HG02938 (cell line): ENCODE measurements at regions not wholly inside any gene's neighbourhood (a gene's known extent, or its start where the extent isn't known, plus 50 kb on each side); places are given as distances from the start of the nearest gene placed in this dataset.

Experiments used
- ATAC-seq: cut with Tn5 transposase; IDR thresholded peaks from one replicate; pipeline ENCODE4 v1.9.1; 2021; ENCODE audit warnings: mild to moderate bottlenecking, moderate library complexity; ENCODE audit not compliant: unreplicated experiment

DNA sequence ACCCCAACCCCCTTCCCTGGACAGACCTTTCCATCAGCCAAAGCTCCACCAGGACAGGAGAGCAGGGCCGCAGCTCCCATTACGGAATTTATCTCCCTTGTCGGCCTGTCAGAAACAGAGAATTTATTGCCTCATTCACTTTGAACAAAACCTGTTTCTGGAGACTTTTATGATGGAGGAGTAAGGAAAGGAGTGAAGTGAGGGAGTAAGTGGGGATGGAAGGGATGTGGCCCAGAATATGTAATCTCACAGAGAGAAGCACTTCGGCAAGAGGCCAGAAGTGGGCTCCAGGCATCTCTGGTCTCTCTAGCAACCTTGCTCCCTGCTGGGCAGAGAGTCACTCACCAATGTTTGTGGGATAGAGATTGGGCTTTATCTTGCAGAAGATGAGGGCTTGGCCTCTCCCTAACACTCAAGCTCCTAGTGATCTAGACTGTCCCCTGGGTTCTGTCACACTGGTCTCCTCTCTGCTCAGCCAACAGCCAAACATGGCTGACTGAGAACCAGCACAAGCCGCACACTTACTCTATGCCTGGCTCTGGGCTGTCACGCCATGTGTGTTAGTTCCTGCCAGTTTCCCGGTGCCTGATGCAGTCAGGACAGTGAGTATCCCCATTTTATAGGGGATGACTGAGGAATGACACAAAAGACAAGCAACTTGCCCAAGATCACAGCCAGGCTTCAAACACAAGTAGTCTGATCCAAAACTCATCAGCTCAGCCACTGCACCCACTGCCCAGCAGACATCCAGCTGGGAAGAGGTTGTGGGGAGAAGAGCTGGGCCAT lies 149.4 kb upstream of the ZMIZ1 start:
- ATAC-seq = no peak

DNA sequence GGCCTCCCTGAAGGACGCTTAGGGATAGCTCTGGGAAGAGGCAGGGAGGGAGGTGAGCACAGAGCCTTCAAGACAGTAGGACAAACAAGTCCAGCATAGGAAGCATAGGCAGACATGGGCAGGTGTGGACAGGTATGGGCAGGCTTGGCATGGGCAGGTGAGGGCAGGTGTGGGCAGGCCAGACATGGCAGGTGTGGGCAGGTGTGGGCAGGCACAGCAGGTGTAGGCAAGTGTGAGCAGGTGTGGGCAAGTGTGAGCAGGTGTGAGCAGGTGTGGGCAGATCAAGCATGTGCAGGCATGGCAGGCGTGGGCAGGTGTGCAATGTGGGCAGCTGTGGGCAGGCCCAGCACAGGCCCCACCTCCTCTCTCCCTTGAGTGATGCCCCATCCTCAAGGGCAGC lies 148.8 kb upstream of the ZMIZ1 start:
- ATAC-seq = no peak

DNA sequence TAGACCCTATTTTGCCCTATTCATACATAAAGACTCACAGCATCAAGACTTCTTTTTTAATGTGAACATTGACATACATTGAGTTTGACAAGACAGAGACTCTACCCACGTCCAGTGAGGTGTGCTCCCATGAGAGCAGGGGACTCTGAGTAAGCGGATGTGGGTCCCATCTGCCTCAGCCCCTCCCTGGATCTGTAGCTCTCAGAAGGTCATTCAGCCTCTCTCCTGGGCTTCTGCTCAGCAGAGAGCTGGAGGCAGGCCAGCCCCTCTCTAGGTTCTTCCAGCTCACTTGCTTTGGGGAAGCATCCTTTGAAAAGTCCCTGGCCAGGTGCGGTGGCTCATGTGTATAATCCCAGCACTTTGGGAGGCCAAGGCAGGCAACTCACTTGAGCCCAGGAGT lies 146.9 kb upstream of the ZMIZ1 start:
- ATAC-seq = no peak

DNA sequence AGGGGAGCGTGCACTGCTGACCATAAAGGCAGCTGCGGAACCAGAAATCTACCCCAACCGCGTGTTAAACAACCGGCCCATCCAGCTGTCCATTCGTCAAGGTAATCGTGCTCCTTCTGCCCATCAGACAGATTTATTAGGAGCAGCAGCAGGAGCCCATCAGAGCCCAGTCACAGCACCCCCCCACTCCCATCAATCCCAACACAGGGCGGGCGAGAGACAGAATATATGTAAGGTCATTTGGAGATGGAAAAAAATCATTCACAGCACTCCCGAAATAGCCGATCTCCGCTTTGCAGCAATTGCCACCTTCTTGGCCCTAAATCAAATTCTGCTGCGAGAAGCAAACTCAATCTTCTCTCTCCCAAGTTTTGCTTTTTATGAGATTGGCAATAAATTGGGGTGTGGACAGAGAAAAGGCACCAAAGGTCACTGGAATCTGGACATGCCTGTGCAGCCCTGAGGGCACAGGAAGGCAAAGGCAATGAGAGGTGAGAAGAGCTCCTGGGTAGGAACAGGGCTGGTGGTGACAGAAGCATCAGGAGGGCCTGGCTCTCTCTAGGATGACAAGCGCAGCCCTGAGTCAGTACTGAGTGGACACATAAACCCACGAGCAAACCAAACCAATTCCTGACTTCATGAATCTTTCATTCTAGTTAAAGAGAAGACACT lies 145.0 kb upstream of the ZMIZ1 start:
- no peak for ATAC-seq

DNA sequence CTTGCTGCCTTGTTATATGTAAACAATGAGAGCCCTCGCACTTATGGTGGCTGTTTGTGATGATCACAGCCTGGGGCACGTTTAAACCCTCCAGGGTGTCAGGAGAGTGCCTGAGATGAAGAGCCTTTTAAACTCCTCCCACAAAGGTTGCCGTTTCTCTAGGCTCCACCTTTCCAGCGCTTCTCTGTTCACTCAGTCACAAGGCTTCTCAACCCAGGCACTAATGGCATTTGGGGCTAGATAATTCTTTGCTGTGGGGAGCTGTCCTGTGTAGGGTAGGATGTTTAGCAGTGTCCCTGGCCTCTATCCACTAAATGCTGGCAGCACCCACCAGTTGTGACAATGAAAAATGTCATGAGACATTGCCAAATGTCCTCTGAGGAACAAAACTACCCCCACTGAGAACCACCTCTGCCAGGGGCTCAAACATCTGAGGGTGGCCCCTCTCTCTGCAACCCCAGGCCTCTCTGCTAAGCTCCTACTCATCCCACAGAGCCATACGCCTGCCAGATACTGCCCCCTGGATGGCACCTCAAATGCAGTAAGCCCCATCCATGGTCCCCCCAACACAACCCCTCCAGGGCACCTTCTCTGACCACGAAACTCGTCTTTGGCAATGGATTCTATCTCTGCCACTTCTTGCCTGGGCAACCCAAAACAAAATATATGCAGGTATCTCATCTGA lies 144.3 kb upstream of the ZMIZ1 start:
- ATAC-seq = no peak

DNA sequence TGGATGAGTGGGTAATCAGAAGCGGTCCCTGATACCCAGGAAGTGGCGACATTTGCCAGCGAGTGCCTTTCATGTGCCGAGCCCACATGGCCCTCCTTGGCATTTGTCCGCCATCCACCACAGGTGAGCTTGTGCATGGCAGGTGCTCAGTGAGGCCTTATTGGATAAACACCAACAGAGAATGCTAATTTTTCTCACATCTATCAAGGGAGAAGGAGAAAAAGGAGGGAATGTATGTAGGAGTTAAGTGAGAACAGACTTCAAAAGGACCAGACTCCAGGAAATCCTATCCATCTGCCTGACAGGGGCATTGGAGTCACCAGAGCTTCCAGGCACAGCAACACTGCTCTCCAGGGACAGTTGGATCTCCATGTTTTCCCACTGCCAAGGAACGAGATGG lies 143.5 kb upstream of the ZMIZ1 start:
- no peak for ATAC-seq

DNA sequence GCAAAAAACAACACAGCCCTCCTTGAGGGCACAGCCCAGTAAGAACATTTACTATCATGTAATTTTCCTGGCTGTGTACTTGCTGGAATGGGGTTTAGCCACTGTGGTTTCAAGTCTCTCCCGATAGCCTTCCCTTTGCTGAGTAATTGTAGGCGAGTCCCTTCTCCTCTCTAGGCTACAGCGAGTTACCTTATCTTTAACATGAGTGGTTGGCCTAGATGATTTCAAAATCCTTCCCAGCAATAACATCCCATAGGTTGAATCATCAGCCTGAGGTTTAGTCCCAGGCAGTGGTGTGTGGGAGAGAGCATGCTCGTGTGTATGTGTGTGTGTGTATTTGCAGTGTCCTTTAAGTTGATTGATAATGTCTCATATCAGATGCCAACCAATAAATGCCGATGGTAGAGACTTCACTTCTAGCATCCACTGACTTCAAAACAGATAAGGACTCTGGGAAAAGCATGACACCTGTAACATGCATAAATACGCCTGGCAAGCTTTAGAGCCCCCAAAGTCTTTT lies 142.9 kb upstream of the ZMIZ1 start:
- ATAC-seq = no peak

DNA sequence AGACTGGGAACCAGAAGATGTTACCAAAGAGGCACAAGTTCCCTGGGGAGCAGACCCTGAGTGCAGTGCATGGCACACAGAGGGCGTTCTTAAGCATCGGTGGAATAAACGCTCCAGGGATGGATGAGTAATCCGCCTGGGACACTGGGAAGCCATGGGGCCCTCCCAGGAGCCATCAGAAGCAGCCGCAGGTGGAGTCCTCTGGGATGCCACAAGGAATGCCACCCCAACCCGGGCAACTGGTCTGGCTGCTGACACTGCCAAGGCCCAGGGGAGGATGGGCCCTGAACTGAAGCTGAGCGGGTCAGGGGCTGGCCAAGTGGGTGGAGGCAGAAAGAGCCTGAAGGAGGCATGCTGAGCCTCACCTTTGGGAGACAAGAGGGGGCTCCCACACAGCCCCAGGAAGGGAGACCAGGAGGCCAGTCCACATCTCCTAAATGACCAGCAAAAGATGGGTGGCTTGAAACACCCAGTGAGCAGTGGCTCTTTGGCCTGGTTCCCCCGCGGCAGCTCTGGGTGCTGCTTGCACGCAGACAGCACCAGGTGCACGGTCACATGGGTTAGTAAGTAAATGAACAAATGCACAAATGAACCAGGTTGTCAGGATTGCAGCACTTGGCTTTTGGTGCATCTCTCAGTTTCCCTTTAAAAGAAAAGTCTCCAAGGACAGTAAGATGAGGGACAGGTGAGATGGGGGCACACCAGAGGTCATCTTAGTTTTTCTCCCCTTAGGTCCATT lies 141.3 kb upstream of the ZMIZ1 start:
- no peak for ATAC-seq

DNA sequence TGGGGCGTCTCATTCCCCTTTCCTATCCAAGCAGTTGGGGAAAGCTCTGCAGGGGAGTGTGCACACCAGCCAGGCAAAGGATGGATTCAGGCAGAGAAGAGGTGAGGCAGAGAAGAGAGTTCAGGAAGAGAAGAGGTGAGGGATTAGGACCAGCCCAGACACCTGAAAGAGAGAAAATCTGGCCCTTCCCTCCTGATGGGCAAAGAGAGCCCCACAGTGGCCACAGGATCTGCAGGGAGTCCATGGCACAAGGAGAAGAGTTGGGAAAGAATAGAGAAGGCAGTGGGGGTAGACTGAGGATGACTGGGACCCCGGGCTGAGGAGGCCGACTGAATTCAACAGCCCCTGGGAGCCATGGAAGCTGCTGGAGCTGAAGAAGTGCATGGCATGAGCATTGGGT lies 140.4 kb upstream of the ZMIZ1 start:
- no peak for ATAC-seq

DNA sequence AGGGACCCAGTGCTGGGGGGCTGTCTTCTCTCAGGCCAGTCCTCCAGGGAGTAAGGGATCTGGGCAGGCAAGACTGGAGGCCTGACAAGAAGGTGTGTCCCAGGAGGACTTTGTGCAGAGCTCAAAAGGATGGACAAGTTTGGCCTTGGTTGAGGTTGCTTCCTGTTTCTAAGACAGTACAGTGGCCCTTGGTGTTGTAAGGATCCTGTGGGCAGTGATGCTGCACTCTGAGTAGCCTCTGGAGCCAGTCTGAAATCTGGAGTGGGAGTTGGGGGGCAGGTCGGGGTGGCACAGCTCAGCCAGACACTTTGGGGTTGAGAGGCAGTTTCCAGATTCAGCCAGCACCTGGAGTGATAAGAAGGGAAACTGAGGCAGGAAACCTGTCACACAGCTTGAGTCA lies 139.2 kb upstream of the ZMIZ1 start:
- ATAC-seq = no peak

DNA sequence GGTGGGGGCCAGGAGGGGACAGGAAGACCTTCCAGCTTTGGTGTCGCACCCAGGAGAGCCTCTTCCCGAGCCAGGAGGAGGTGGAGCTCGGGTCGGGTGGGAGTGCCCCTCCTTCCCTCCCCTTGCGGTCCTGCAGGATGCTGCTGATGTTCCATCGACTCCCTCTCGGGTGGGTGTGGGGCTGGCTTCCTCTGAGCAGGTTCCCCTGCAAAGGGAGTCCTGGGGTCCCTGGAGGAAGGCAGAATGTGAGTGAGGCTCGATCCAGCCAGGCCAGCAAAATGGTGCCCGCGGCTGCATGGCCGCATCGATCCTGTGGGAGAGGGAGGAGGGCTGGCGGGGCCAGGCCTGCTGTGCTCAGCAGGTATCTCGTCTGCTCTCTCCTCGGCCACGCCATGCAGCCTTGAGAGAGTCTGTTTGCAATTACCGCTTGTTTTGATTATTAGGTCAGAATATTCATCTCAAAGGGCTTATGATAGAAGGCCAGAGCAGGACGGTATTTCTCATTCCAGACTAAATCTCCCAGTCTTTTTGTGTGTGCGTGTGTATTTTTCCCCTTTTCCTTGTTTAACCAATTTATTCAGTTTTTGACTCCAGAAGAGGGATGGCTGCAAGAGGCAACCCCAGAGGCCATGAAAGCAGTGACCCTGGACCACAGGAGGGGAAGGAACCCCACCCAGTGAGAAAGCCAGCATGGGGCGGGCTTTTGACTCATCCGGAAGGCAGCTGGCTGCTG lies 137.3 kb upstream of the ZMIZ1 start:
- no peak for ATAC-seq

DNA sequence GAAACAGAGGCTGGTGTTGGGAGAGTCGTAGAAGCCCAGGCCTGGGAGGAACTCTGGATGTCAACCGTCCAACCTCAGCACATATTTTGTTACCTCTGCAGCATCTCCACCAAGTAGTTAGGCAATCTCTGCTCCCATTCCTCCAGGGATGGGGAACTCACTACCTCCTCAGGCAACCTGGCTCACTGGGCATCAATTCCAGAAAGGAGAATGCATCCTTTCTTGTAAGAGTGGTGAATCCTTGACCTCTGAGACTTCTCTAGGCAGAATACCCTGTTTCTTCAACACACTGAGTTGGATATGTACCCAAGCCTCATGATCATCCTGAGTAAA lies 136.7 kb upstream of the ZMIZ1 start:
- ATAC-seq = no peak

DNA sequence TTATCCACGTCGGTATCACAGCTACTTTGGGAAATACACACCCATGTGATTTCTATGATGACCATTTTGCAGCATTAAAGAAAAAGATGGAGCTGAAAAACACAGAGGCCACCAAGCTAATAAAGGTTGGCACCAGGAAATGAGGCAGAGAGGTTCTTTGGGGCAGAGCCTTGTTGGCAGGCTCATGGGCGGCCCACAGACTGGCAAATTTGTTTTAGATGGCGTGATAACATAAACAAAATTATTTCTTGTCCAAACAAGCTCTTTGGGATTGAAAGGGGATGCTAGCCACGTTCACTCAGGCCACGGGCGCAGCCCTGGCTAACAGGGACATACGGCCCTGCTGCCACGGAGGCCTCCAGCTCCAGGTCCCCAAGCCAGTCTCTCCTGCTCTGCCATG lies 135.9 kb upstream of the ZMIZ1 start:
- ATAC-seq = no peak

DNA sequence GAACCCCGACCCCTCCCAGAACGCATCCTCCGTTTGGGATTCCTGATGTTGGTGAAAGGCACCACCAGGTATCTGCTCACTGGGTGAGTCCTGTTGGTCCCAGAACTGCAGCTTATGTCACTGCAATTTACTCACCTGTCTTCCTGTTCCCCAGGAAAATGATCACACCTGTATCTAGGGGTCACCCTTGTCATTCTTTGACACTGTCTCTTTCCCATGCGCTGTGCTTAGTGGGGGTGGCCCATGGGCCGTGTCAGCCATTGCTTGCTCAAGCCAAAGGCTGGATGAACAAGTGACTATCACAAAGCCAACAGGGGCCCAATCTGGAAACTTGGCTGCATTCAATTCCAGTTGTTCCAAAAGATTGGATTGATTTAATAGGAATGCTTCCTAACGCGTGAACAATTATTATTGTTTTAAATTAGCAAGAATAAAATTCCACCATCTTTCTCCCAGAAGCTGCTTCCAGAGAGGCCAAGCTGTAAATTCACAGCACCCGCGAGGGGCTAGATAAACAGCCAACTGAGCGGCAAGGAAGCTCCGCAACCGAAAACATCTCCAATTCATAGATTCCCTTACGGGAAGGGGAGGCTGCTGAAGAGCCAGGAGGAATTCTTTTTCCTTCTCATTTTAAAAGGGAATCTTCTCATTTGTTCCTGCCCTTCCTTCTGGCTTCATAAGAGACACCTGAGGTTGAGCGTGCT lies 134.8 kb upstream of the ZMIZ1 start:
- ATAC-seq = no peak

DNA sequence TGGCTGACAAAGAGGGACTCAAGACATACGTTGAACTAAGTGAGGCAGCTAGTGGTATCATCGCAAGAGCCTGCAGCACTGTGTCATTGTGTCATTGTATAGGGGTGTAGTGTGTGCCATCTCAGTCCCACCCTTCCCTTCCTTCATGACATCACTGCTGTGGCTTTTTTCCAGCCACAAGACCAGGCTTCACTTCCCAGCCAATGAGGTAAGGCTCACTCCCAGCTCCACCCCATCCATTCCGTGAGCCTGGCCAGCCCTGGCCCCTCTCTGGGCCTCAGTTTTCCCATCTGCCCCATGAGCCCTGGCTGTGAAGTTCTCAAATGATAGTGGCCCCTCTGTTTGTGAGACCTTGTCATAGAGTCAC lies 134.3 kb upstream of the ZMIZ1 start:
- no peak for ATAC-seq

DNA sequence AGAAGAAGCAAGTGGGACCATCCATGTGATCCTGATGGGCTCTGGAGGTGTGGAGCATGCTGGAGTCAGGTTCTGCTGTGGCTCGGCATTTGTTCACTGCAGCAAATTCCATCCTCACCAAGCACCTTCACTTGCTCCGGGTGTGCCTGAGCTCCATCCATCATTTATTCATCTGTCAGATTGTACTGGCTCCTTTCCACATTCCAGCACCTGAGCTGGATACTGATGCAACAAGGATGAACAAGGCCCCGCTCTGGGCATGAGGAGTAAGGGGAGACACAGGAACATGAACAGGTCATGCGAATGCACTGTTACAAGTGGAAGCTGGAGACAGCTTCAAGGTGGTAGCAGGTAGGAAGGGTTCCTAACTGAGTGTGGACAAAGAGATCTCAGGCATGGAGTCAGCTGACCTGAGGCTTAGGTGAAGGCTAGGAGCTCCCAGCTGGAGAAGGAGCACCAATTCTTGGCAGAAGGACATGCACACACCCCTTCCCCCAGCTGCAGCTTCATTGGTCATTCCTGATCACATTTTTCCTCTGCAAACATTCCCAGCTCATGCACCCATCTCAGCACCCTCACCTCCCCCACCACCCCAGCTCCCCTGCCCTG lies 133.7 kb upstream of the ZMIZ1 start:
- ATAC-seq = no peak

DNA sequence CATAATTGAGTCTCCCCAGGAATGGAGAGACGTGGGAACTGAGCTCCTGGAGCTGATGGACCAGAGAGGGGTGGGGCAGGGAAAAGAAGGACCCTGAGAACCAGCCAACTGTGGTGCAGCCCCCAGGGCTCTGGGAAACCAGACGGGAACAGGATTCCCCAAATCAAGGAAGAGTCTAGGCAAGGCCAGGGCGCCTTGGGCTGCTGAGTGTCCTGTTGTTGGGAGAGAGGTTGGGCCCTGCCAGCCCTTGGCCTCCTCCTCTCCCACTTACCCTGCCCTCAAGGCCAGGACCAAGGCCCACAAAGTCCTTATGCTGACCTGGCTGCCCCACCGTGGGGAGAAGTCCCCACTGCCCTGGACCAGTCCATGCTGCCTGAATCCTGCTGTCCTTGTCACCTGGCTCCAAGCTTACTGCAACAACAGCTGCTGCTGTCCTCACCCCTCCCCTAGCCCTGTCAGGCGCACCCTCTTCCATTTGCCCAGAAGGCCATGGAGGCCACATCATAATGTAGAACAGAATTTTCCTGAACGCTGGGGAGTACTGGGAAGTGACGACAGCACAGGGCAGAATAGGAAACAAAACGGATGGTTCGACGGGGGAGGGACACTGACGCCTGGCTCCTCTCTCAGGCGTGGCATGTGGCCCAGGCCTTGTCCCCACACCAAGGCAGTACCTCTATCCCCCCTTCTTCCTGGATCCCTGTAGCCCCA lies 132.9 kb upstream of the ZMIZ1 start:
- ATAC-seq = no peak

DNA sequence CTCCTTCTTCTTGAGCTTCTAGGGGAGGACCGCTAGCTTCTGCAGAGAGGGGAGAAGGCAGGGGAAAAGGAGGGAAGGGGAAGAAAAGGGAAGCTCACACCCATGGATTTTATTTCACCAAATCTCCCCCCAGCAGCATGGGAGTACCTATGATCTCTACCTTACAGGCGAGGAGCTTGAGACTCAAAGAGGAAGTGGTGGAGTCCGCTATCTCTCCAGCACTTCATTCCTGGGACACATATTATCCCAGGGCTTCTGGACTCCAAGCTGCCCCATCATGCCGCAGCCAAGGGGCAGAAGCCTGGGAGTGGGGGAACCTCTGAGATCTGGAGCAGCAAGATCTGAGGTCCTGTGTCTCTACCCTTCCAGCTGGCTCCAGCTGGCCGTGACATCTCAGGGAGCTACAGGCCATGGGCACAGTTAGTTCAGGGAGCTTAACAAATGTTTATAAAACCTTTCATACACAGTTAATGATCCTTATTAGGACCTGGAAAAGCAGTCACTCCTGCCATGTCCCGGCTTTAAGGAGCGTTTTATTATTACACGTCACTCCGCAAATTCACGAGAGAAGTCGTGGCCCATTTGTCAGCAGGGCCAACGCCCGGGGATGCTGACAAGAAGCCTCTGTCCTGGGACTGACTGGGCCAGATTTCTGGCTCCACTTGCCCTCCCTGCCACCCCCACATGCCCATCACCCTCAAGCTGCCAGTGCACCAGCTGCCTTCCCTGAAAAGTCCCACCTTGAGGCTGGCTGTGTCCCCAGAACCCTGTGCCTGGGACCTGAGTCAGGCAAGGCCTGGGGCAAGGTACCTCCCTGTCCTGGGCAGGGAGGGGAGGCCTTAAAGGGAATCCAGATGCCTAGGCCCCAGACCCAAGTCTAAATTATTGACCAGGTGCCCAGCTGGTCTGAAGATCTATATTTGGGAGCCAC lies 132.1 kb upstream of the ZMIZ1 start:
- no peak for ATAC-seq
